ENCODE measurements at regions not wholly inside any gene's neighbourhood (a gene's known extent, or its start where the extent isn't known, plus 50 kb on each side); places are given as distances from the start of the nearest gene placed in this dataset.

DNA sequence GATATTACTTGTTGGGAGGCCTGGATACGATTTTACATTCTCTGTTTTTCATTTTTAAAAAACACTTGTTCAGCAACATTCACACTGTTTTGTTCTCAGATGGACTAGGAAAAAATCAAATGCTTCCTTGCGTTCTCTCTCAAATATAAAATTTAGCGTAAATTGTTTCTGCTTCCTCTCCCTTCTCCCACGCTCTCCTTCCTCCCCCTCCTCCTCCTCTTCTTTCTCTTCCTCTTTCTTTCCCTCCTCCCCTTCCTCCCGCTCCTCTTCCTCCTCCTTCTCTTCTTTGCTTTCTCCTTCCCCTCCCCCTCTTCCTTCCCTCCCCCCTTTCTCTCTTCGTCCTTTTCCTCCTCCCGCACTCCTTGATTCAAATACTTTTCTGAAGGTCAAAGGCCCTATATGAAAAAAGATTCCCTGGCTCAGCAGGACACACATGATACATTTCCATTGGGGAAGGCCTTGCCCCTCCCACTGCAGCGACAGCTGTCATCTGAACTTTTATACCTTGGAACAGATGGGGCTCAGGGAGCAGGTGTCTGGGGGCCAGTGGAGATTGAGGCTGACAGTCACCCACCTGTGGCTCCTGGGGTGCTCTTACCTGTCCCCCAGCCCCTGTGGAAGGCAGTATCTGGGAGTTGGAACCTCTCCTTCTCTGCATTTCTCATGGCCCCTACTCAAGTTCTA, 99.4 kb upstream of the SDK2 start:
- TF ChIP-seq EZH2phosphoT487 (IDR thresholded peaks at IDR 0.05; ENCODE audit: low read depth), result no peak
- TF ChIP-seq, protein P1, sequence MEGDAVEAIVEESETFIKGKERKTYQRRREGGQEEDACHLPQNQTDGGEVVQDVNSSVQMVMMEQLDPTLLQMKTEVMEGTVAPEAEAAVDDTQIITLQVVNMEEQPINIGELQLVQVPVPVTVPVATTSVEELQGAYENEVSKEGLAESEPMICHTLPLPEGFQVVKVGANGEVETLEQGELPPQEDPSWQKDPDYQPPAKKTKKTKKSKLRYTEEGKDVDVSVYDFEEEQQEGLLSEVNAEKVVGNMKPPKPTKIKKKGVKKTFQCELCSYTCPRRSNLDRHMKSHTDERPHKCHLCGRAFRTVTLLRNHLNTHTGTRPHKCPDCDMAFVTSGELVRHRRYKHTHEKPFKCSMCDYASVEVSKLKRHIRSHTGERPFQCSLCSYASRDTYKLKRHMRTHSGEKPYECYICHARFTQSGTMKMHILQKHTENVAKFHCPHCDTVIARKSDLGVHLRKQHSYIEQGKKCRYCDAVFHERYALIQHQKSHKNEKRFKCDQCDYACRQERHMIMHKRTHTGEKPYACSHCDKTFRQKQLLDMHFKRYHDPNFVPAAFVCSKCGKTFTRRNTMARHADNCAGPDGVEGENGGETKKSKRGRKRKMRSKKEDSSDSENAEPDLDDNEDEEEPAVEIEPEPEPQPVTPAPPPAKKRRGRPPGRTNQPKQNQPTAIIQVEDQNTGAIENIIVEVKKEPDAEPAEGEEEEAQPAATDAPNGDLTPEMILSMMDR (IDR thresholded peaks at IDR 0.05; ENCODE audit: low read depth, low read length), result no peak

Measured in OCI-LY3 (cell line).